Left ventricle myocardium inferior (tissue), 1 donor: ENCODE measurements at regions not wholly inside any gene's neighbourhood (a gene's known extent, or its start where the extent isn't known, plus 50 kb on each side); places are given as distances from the start of the nearest gene placed in this dataset.

Experiments used
- DNase-seq: peaks from one replicate; pipeline ENCODE4 v3.0.0-alpha.2; 2020
- H3K27ac ChIP-seq: fragments of 200-600 bp; replicated peaks from 2 replicates; pipeline ENCODE4 v1.8.0; 2021
- H3K27me3 ChIP-seq: fragments of 200-600 bp; 2 replicates; pipeline ENCODE4 v1.8.0; 2021; ENCODE audit warnings: low read depth
- H3K36me3 ChIP-seq: fragments of 200-600 bp; 2 replicates; pipeline ENCODE4 v1.8.0; 2021
- H3K4me1 ChIP-seq: fragments of 200-600 bp; 2 replicates; pipeline ENCODE4 v1.8.0; 2021
- H3K4me3 ChIP-seq: fragments of 200-600 bp; 2 replicates; pipeline ENCODE4 v1.8.0; 2021; ENCODE audit warnings: mild to moderate bottlenecking, moderate library complexity
- H3K9me3 ChIP-seq: fragments of 200-600 bp; replicated peaks from 2 replicates; pipeline ENCODE4 v1.8.0; 2021
- intact Hi-C: fragments of 100-400 bp; cut with micrococcal nuclease; formaldehyde crosslinking; loops from one replicate; pipeline ENCODE4 v1.11.0; 2022
- TF ChIP-seq, protein P1 (sequence below): fragments of 200-600 bp; IDR thresholded peaks from 2 replicates; pipeline ENCODE4 v1.8.0; 2021; ENCODE audit warnings: antibody characterized with exemption, mild to moderate bottlenecking, borderline replicate concordance
- donor health status: DM: no; HTN: yes; CAD: no; lungs with severe emphysema.

GRCh38 chr5:124627815-124628595 is 118.4 kb downstream of the ZNF608 start:
- TF ChIP-seq, protein P1, sequence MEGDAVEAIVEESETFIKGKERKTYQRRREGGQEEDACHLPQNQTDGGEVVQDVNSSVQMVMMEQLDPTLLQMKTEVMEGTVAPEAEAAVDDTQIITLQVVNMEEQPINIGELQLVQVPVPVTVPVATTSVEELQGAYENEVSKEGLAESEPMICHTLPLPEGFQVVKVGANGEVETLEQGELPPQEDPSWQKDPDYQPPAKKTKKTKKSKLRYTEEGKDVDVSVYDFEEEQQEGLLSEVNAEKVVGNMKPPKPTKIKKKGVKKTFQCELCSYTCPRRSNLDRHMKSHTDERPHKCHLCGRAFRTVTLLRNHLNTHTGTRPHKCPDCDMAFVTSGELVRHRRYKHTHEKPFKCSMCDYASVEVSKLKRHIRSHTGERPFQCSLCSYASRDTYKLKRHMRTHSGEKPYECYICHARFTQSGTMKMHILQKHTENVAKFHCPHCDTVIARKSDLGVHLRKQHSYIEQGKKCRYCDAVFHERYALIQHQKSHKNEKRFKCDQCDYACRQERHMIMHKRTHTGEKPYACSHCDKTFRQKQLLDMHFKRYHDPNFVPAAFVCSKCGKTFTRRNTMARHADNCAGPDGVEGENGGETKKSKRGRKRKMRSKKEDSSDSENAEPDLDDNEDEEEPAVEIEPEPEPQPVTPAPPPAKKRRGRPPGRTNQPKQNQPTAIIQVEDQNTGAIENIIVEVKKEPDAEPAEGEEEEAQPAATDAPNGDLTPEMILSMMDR = no peak
- H3K9me3 ChIP-seq = no peaks in the 10 kb centered on the region
- H3K4me1 ChIP-seq = no peaks in the 10 kb centered on the region
- no peak for DNase-seq
- H3K27me3 ChIP-seq = no peaks in the 10 kb centered on the region
- H3K4me3 ChIP-seq = no peak overlapping the region
- H3K36me3 ChIP-seq = no peaks in the 10 kb centered on the region
- intact Hi-C loops = no loop called here
- H3K27ac ChIP-seq = no peak overlapping the region

DNA sequence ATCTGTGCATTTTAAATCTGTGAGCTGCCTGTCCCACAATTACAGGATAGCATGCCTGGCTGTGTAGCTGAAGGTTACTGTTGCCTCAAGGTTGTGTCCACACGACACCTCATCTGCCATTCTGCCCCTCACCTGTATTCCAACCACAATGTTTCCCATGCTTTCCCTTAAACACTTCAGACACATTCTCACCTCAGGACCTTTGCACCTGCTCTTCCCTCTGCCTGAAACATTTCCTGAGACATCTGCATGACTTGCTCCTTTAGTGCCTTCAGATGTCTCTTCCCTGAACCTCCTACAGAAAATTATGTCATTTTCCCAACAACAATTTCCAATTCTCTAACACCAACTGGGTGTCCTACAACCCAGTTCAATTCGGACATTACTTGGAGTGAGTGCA is 120.4 kb downstream of the ZNF608 start:
- Histone ChIP-seq H3K4me1 (no peaks in the 10 kb centered on the region), H3K27me3 (no peaks in the 10 kb centered on the region), H3K27ac (no peak overlapping the region), H3K9me3 (no peaks in the 10 kb centered on the region), H3K4me3 (no peak overlapping the region), H3K36me3 (no peaks in the 10 kb centered on the region)
- intact Hi-C loops = no loop called here
- no peak for DNase-seq
- TF ChIP-seq, protein P1 = no peak

- DNase-seq = no peak
- H3K4me1 ChIP-seq = no peaks in the 10 kb centered on the region
- TF ChIP-seq, protein P1 = no peak
- H3K9me3 ChIP-seq = no peaks in the 10 kb centered on the region
- H3K36me3 ChIP-seq = no peaks in the 10 kb centered on the region
- H3K4me3 ChIP-seq = no peak overlapping the region
- no peaks in the 10 kb centered on the region for H3K27me3 ChIP-seq
- intact Hi-C loops = no loop called here
- H3K27ac ChIP-seq = no peak overlapping the region
Measured at GRCh38 chr5:124623265-124623664, 123.2 kb downstream of the ZNF608 start.

- intact Hi-C loops = no loop called here
- TF ChIP-seq, protein P1 = no peak
Measured at GRCh38 chr5:124622851-124623250, 123.6 kb downstream of the ZNF608 start.

DNA sequence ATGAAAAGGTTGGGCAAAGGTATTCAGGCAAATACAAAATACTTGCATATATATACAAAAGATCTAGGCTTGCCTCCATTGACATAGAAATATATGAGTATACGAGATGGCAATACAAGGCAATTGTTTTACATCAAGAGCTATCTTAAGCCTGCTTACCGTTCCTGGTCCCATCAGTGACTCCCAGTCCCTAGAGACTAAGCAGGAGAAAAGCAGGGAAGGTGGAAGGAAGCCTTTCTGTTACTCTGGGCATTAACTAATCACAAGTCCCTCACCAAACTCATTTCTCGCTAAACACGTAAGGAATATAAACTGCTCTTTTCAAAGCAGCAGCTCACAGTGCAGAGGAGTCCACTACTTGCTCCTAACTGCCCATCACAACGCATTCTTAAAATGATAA is 125.2 kb downstream of the ZNF608 start:
- Histone ChIP-seq H3K27ac (no peak overlapping the region), H3K4me1 (no peaks in the 10 kb centered on the region), H3K4me3 (no peak overlapping the region), H3K9me3 (no peaks in the 10 kb centered on the region), H3K36me3 (no peaks in the 10 kb centered on the region), H3K27me3 (no peaks in the 10 kb centered on the region)
- intact Hi-C loops = no loop called here
- no peak for DNase-seq
- TF ChIP-seq, protein P1 = no peak

More at GRCh38 chr5:124622851-124623250, 123.6 kb downstream of the ZNF608 start:
- Histone ChIP-seq H3K27me3 (no peaks in the 10 kb centered on the region), H3K9me3 (no peaks in the 10 kb centered on the region), H3K4me1 (no peaks in the 10 kb centered on the region), H3K36me3 (no peaks in the 10 kb centered on the region), H3K4me3 (no peak overlapping the region), H3K27ac (no peak overlapping the region)
- no peak for DNase-seq
